ENCODE measurements at regions not wholly inside any gene's neighbourhood (a gene's known extent, or its start where the extent isn't known, plus 50 kb on each side); places are given as distances from the start of the nearest gene placed in this dataset.
"Not testable (repeated sequence)": the region's sequence is repeated elsewhere in the genome, so short reads cannot be mapped to it uniquely, and the experiment has no call there.

DNA sequence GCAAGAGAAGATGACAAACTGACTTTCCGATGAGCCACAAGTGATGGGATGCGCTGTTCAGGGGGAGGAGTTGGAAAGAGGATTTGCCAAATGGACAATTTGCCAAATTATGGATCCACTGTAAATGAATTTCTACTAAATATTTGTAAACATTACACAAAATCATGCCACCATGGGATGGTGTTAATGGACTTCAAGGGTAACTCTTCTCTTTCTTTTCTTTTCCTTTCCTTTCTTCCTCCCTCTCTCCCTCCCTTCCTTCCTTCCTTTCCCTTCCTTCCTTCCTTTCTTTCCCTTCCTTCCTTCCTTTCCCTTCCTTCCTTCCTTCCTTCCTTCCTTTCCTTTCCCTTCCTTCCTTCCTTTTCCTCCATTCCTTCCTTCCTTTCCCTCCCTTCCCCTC is 76.0 kb upstream of the PEG3 start:
- no peak overlapping the region for H3K27ac ChIP-seq (ENCODE audit: low read depth, low read length)
- ATAC-seq (no peak), DNase-seq (no peak)
- Mint-ChIP-seq H3K36me3 (peaks cover 0 to 19% (median 2%) of the 10 kb centered on the region in 5 donors), H3K4me3 (no peak overlapping the region), H3K9me3 (peaks cover 19 to 76% (median 42%) of the 10 kb centered on the region in 11 donors), H3K27ac (no peak overlapping the region), H3K4me1 (no peaks in the 10 kb centered on the region), H3K27me3 (no peaks in the 10 kb centered on the region)
- peaks cover 0 to 22% (median 0%) of the 10 kb centered on the region in 3 experiments for H3K9me3 ChIP-seq (ENCODE audit: control insufficient read depth in 2 of 3, low read length in 3 of 3)
- H3K4me1 ChIP-seq (ENCODE audit: control insufficient read depth in 2 of 2, insufficient read depth in 2 of 2, low read length in 2 of 2), result no peaks in the 10 kb centered on the region
- H3K4me3 ChIP-seq (ENCODE audit: low read length), result no peak overlapping the region
- intact Hi-C loops (cut with micrococcal nuclease), result no loop called here
- ChIA-PET POLR2A (no interaction called here), CTCF (no interaction called here)
- no peaks in the 10 kb centered on the region for H3K27me3 ChIP-seq (ENCODE audit: control insufficient read depth in 2 of 2, insufficient read depth in 2 of 2, low read length in 2 of 2)
- no peaks in the 10 kb centered on the region for H3K36me3 ChIP-seq (ENCODE audit: control insufficient read depth in 2 of 3, insufficient read depth in 3 of 3, low read length in 3 of 3)

DNA sequence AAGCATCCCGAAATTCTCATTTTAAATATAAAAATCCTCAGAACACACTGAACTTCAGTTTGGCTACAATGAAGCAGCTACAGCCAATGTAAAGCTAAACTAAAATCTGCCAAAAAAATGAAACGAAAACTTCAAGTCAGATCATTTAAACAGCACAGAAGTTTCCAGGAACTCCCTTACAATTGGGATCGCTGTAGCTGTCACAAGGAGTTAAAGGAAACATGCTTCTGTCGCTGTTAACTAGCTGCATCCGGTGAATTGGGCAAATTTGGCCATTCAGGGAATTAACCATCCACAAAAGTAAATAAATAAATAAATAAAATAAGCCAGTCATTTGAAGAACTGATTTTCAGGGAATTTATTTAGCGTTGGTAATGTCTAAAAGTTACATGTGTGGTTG is 77.0 kb upstream of the PEG3 start:
- DNase-seq (no peak), ATAC-seq (no peak)
- Histone ChIP-seq H3K36me3 (ENCODE audit: control insufficient read depth in 2 of 3, insufficient read depth in 3 of 3, low read length in 3 of 3) (no peaks in the 10 kb centered on the region), H3K4me1 (ENCODE audit: control insufficient read depth in 2 of 2, insufficient read depth in 2 of 2, low read length in 2 of 2) (no peaks in the 10 kb centered on the region), H3K9me3 (ENCODE audit: control insufficient read depth in 2 of 3, low read length in 3 of 3) (peaks cover 0 to 20% (median 0%) of the 10 kb centered on the region in 3 experiments), H3K27me3 (ENCODE audit: control insufficient read depth in 2 of 2, insufficient read depth in 2 of 2, low read length in 2 of 2) (no peaks in the 10 kb centered on the region), H3K27ac (ENCODE audit: low read depth, low read length) (no peak overlapping the region), H3K4me3 (ENCODE audit: low read length) (no peak overlapping the region)
- Mint-ChIP-seq H3K4me3 (no peak overlapping the region), H3K27me3 (no peaks in the 10 kb centered on the region), H3K36me3 (peaks cover 0 to 17% (median 2%) of the 10 kb centered on the region in 5 donors), H3K4me1 (no peaks in the 10 kb centered on the region), H3K27ac (no peak overlapping the region), H3K9me3 (peaks cover 19 to 67% (median 33%) of the 10 kb centered on the region in 11 donors)
- intact Hi-C loops (cut with micrococcal nuclease), result no loop called here
- CTCF ChIA-PET, result no interaction called here
- POLR2A ChIA-PET, result no interaction called here

DNA sequence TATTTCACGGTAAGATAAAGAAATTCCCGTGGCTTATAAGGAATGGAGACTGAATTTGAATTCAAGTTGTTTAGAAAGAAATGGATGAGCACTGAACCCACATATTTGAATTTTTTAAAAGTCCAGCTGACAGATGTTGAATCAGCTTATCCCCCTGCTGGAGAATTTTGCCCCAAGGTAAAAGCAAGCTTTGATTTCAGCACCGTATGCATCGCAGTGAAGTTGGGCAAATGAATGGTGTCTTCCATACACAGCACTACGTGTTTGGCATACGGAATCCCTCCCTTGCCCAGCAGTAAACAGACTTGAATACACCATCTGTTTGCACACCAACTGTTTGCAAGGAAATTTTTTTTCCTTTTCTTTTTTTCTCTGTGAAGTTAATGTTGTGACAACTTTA is 77.5 kb upstream of the PEG3 start:
- POLR2A ChIA-PET, result no interaction called here
- Mint-ChIP-seq H3K27me3 (no peaks in the 10 kb centered on the region), H3K27ac (no peak overlapping the region), H3K36me3 (peaks cover 0 to 16% (median 2%) of the 10 kb centered on the region in 5 donors), H3K4me3 (no peak overlapping the region), H3K4me1 (no peaks in the 10 kb centered on the region), H3K9me3 (peaks cover 19 to 64% (median 29%) of the 10 kb centered on the region in 11 donors)
- Histone ChIP-seq H3K36me3 (ENCODE audit: control insufficient read depth in 2 of 3, insufficient read depth in 3 of 3, low read length in 3 of 3) (no peaks in the 10 kb centered on the region), H3K4me3 (ENCODE audit: low read length) (no peak overlapping the region), H3K27me3 (ENCODE audit: control insufficient read depth in 2 of 2, insufficient read depth in 2 of 2, low read length in 2 of 2) (no peaks in the 10 kb centered on the region), H3K4me1 (ENCODE audit: control insufficient read depth in 2 of 2, insufficient read depth in 2 of 2, low read length in 2 of 2) (no peaks in the 10 kb centered on the region), H3K27ac (ENCODE audit: low read depth, low read length) (no peak overlapping the region), H3K9me3 (ENCODE audit: control insufficient read depth in 2 of 3, low read length in 3 of 3) (peaks cover 0 to 22% (median 0%) of the 10 kb centered on the region in 3 experiments)
- DNase-seq (no peak), ATAC-seq (no peak)
- intact Hi-C loops (cut with micrococcal nuclease), result no loop called here
- CTCF ChIA-PET, result no interaction called here

DNA sequence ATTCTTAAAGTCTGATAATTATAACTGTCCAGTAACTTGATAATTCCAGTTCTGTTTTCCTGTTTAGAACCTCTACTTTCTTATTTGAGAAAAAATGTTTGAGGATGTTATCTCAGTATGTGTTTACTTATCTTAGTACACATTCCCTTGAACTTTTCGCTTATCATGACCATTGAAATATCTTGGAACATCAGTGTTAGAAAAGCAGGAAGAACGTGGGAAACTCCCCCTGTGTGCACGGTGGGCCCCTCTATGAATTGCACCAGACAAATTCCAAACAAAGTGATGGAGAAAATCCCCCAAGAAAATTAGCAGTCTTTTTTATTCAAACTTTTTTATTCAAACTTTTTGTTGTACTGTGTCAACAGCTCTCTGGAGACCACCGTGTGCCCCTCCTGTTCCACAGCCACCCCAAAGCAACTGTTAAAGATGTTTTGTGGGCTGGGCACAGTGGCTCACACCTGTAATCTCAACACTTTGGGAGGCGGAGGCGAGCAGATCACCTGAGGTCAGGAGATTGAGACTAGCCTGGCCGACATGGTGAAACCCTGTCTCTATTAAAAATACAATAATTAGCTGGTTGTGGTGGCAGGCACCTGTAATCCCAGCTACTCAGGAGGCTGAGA is 78.3 kb upstream of the PEG3 start:
- no peak overlapping the region for H3K27ac Mint-ChIP-seq
- POLR2A ChIA-PET, result no interaction called here
- Histone ChIP-seq H3K4me3 (ENCODE audit: low read length) (no peak overlapping the region), H3K27me3 (ENCODE audit: control insufficient read depth in 2 of 2, insufficient read depth in 2 of 2, low read length in 2 of 2) (no peaks in the 10 kb centered on the region), H3K36me3 (ENCODE audit: control insufficient read depth in 2 of 3, insufficient read depth in 3 of 3, low read length in 3 of 3) (no peaks in the 10 kb centered on the region), H3K9me3 (ENCODE audit: control insufficient read depth in 2 of 3, low read length in 3 of 3) (peaks cover 0 to 30% (median 0%) of the 10 kb centered on the region in 3 experiments), H3K4me1 (ENCODE audit: control insufficient read depth in 2 of 2, insufficient read depth in 2 of 2, low read length in 2 of 2) (no peaks in the 10 kb centered on the region), H3K27ac (ENCODE audit: low read depth, low read length) (no peak overlapping the region)
- H3K4me3 Mint-ChIP-seq, result no peak overlapping the region
- DNase-seq (no peak), ATAC-seq (no peak)
- H3K36me3 Mint-ChIP-seq, result peaks cover 0 to 16% (median 2%) of the 10 kb centered on the region in 5 donors
- intact Hi-C loops (cut with micrococcal nuclease), result no loop called here
- H3K4me1 Mint-ChIP-seq, result no peaks in the 10 kb centered on the region
- no peaks in the 10 kb centered on the region for H3K27me3 Mint-ChIP-seq
- CTCF ChIA-PET, result no interaction called here
- H3K9me3 Mint-ChIP-seq, result peaks cover 19 to 67% (median 36%) of the 10 kb centered on the region in 11 donors

DNA sequence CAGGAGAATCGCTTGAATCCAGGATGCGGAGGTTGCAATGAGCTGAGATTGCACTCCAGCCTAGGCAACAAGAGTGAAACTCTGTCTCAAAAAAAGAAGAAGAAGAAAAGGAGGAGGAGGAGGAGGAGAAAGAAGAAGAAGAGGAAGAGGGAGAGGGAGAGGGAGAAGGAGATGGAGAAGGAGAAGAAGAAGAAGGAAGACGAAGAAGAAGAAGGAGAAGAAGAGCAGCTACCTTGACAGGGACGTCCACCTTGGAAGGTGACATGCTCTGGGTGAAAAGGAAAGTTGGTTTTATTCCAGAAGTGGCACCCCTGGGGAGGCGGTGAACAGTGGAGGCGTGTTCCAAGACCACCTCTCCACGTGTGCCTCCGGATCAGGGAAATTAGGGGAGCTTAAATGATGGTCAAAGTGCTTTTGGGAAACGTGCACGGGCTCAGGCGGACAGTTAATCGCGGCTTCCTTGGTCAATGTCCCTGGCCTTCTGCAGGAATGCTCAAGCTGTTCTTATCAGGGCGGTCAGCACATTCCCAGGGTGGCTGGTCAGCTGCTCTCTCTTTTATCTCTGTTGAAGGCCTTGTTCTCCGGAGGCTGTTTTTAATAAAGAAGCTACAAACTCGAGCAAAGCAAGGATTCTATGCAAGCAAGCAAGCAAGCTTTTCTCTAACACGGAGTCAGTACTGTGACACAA is 78.9 kb upstream of the PEG3 start:
- Mint-ChIP-seq H3K27ac (no peak overlapping the region), H3K9me3 (peaks cover 17 to 73% (median 41%) of the 10 kb centered on the region in 11 donors), H3K27me3 (no peaks in the 10 kb centered on the region), H3K4me3 (no peak overlapping the region), H3K36me3 (peaks cover 0 to 16% (median 2%) of the 10 kb centered on the region in 5 donors), H3K4me1 (no peaks in the 10 kb centered on the region)
- no peaks in the 10 kb centered on the region for H3K36me3 ChIP-seq (ENCODE audit: control insufficient read depth in 2 of 3, insufficient read depth in 3 of 3, low read length in 3 of 3)
- no peaks in the 10 kb centered on the region for H3K27me3 ChIP-seq (ENCODE audit: control insufficient read depth in 2 of 2, insufficient read depth in 2 of 2, low read length in 2 of 2)
- ChIA-PET CTCF (no interaction called here), POLR2A (no interaction called here)
- no peak overlapping the region for H3K4me3 ChIP-seq (ENCODE audit: low read length)
- intact Hi-C loops (cut with micrococcal nuclease), result no loop called here
- ATAC-seq, result no peak
- peaks cover 0 to 36% (median 0%) of the 10 kb centered on the region in 3 experiments for H3K9me3 ChIP-seq (ENCODE audit: control insufficient read depth in 2 of 3, low read length in 3 of 3)
- no peak for DNase-seq
- H3K27ac ChIP-seq (ENCODE audit: low read depth, low read length), result no peak overlapping the region
- H3K4me1 ChIP-seq (ENCODE audit: control insufficient read depth in 2 of 2, insufficient read depth in 2 of 2, low read length in 2 of 2), result no peaks in the 10 kb centered on the region

DNA sequence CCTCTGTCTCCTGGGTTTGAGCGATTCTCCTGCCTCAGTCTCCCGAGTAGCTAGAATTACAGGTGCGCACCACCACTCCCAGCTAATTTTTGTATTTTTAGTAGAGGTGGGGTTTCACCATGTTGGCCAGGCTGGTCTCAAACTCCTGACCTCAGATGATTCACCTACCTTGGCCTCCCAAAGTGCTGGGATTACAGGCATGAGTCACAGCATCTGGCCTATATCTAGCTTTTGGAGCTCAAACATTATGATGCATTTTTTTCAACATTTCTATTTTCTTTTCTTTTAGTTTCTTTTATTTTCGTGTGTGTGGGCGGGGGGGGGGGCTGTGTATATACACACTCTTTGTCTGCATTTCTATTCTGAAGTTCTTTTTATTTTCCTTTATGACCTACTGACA is 85.6 kb upstream of the PEG3 start:
- H3K9me3 ChIP-seq (ENCODE audit: control insufficient read depth in 2 of 3, low read length in 3 of 3), result peaks cover 0 to 46% (median 0%) of the 10 kb centered on the region in 3 experiments
- peaks cover 0 to 16% (median 7%) of the 10 kb centered on the region in 5 donors for H3K36me3 Mint-ChIP-seq
- CTCF ChIA-PET; H3K4me3 ChIP-seq (ENCODE audit: low read length); H3K36me3 ChIP-seq (ENCODE audit: control insufficient read depth in 2 of 3, insufficient read depth in 3 of 3, low read length in 3 of 3); H3K4me3 Mint-ChIP-seq; H3K4me1 Mint-ChIP-seq; H3K27ac ChIP-seq (ENCODE audit: low read depth, low read length); POLR2A ChIA-PET; H3K27me3 Mint-ChIP-seq; DNase-seq; intact Hi-C loops (cut with micrococcal nuclease); H3K27ac Mint-ChIP-seq; ATAC-seq; H3K4me1 ChIP-seq (ENCODE audit: control insufficient read depth in 2 of 2, insufficient read depth in 2 of 2, low read length in 2 of 2); H3K27me3 ChIP-seq (ENCODE audit: control insufficient read depth in 2 of 2, insufficient read depth in 2 of 2, low read length in 2 of 2): not testable (repeated sequence)
- H3K9me3 Mint-ChIP-seq, result peaks cover 11 to 77% (median 38%) of the 10 kb centered on the region in 11 donors

DNA sequence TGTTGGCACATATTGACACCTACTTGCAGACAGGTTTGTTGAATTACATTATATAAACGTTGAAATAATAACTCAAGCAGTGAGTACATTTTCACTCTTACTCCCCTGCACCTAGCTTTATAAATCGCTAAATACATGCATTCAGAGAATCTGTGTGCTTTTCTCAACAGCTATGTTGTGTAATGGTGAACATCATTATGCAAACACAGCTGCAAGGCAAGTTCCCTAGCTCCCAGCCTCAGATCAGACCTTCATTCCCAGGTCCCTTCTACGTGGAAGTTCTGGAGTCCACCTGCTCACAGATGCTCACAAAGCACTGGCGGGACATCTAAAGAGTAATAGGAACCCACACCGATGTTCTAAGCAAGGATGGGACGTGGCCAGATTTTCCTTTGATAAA is 86.8 kb upstream of the PEG3 start:
- no peak for ATAC-seq
- peaks cover 11 to 81% (median 38%) of the 10 kb centered on the region in 11 donors for H3K9me3 Mint-ChIP-seq
- H3K36me3 Mint-ChIP-seq, result peaks cover 0 to 16% (median 7%) of the 10 kb centered on the region in 5 donors

More for the DNA sequence above, 86.8 kb upstream of the PEG3 start:
- no peak overlapping the region for H3K4me3 Mint-ChIP-seq
- Histone ChIP-seq H3K36me3 (ENCODE audit: control insufficient read depth in 2 of 3, insufficient read depth in 3 of 3, low read length in 3 of 3) (no peaks in the 10 kb centered on the region), H3K4me3 (ENCODE audit: low read length) (no peak overlapping the region), H3K9me3 (ENCODE audit: control insufficient read depth in 2 of 3, low read length in 3 of 3) (peaks cover 0 to 46% (median 0%) of the 10 kb centered on the region in 3 experiments), H3K27me3 (ENCODE audit: control insufficient read depth in 2 of 2, insufficient read depth in 2 of 2, low read length in 2 of 2) (no peaks in the 10 kb centered on the region), H3K4me1 (ENCODE audit: control insufficient read depth in 2 of 2, insufficient read depth in 2 of 2, low read length in 2 of 2) (no peaks in the 10 kb centered on the region), H3K27ac (ENCODE audit: low read depth, low read length) (no peak overlapping the region)
- H3K27me3 Mint-ChIP-seq, result peaks cover 0 to 9% (median 0%) of the 10 kb centered on the region in 5 donors
- ChIA-PET CTCF (no interaction called here), POLR2A (no interaction called here)
- H3K4me1 Mint-ChIP-seq, result no peaks in the 10 kb centered on the region
- intact Hi-C loops (cut with micrococcal nuclease), result no loop called here
- no peak overlapping the region for H3K27ac Mint-ChIP-seq
- DNase-seq, result no peak
